GM21529 (cell line): ENCODE measurements at regions not wholly inside any gene's neighbourhood (a gene's known extent, or its start where the extent isn't known, plus 50 kb on each side); places are given as distances from the start of the nearest gene placed in this dataset.

Experiments
- ATAC-seq: cut with Tn5 transposase; IDR thresholded peaks from one replicate; pipeline ENCODE4 v1.9.1; 2021; ENCODE audit not compliant: unreplicated experiment

- no peak for ATAC-seq
Observed at GRCh38 chr17:71302721-71303549, 817.9 kb upstream of the SOX9 start.

DNA sequence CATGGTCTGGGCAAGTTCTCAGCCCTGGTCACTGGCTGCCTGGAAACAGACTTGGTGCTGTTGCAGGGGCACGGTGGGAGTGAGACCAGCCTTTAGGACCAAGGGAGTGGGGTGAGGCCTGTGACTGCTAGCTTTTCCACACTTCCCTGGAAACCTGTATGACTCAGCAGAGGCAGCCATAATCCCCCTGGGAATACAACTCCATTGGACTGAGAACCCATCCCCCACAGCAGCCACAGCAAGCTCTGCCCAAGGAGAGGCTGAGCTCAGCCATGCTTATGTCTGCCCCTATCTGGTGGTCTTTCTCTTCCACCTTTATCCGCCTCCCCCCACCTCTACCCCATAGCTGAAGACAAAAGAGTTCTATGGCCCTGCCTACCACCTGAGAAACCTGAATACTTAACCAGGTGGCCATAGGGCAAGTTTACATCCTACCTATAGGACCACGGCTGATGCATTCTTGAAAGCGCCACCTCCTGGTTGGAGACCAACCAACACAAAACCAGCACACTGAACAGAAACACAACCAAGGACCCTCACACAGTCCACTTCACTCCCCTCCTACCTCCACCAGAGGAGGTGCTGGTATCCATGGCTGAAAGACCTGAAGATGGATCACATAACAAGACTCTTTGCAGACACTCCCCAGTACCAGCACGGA is 816.2 kb upstream of the SOX9 start:
- ATAC-seq: no peak

- ATAC-seq: no peak
Observed at GRCh38 chr17:71313866-71314265, 807.0 kb upstream of the SOX9 start.

GRCh38 chr17:71315568-71315967 is 805.3 kb upstream of the SOX9 start:
- ATAC-seq: no peak

DNA sequence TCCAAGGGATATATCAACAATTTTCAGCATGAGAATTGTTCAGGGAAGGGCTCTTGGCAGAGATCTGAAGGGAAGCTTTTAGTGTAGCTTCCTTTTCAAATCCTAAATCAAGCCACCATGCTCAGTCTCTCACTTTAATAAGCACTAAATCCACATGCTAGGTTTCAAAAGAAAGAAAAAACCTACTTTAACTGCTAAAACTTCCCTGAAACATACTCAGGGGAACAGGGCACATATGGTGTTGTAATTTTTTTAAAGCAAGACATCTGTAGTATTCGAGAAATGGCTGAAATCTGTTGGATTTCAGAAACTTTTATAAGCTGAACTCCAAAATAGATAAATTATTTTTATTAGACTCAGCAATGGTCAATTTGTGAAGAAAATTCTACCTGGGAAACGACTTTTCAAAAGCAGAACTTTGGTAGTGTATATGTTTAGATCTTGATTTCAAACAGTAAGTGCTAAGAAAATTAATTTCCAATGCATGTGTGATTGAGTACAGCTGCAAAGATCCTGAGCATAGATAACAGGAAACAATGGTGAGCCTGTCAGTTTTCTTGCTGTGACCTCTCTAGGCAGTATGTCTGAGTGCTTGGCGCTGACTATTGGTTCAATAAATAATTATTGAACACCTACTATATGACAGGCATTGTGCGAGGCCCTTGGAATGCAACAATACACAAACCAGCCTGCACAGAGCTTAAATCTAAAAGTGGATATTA is 804.5 kb upstream of the SOX9 start:
- ATAC-seq: no peak

DNA sequence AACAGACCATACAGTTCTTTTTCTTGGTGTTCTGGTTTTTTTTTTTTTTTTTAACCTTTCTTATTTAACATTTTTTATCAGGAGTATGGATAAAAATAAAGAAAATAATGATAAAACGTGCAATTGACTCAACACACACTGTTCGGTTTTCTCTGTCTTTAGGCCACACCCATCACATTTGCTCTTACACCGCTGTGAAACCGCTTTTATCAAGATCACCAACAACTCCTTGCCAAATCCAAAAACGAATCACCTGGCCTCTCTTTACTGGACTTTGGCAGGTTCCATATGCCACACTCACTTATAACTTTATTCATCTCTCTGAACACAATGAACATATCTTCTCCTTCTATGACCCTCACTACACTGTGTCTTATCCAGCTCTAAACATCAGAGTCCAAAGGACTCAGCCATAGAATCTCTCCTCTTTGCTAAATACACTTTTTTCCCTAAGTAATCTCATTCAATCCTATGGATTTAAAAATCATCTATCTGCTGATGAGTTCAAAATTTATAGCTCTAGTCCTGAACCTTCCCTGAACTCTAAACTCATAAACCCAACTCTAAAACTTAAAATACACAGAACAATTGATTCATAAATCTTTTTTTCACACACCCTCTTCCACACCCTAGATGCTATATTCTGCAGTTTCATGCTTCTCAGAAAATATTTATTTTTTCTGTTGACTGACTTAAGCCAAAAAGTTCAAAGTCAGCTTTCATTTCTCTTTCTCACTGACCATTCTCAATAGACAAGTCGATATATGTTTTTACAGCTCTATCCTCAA is 800.6 kb upstream of the SOX9 start:
- ATAC-seq: no peak

- no peak for ATAC-seq
Observed at GRCh38 chr17:71325117-71325516, 795.7 kb upstream of the SOX9 start.

GRCh38 chr17:71325886-71326285 is 794.9 kb upstream of the SOX9 start:
- no peak for ATAC-seq

GRCh38 chr17:71327376-71328059 is 793.3 kb upstream of the SOX9 start:
- no peak for ATAC-seq

DNA sequence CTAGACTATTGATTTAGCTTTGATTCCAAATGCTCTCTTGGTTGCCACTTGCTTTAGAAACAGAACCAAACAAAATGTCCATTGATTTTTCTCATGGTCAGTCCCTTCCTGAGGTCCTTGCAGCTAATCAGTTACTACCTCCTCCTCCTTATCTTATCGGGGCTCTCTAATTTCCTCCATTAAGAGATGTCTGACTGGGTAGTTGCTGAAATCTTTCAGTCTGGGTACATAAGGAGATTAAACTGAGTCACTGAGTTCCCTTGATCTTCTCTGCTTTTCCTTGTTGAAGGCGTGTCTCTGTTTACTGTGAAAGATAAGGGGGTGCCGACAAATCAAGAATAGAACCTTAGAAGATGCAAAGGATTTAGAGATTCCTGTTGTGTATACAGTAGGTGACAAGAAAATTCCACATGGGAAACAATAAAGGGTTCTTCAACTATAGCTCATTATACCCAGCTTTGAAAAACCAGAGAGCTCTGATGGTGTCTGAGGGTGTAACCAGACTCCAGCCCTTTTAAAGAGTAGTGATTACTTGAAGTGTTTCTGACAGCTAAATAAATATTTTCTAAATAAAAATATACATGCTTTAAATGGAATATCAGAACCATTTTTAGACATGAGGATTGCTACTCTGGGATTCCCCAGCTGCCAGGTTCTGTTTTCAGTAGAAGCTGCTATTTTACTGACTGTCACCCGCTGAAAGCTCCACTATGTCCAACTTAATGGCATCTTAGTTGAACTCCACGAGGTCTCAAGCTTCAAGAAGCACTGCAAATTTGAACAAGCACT is 791.3 kb upstream of the SOX9 start:
- ATAC-seq: no peak

GRCh38 chr17:71330099-71330375 is 790.8 kb upstream of the SOX9 start:
- ATAC-seq: no peak

GRCh38 chr17:71331754-71332325 is 789.0 kb upstream of the SOX9 start:
- ATAC-seq: no peak

- ATAC-seq: no peak
Observed at GRCh38 chr17:71334048-71334751, 786.6 kb upstream of the SOX9 start.

GRCh38 chr17:71335212-71335611 is 785.6 kb upstream of the SOX9 start:
- ATAC-seq: no peak

GRCh38 chr17:71337938-71338337 is 782.9 kb upstream of the SOX9 start:
- ATAC-seq: no peak

DNA sequence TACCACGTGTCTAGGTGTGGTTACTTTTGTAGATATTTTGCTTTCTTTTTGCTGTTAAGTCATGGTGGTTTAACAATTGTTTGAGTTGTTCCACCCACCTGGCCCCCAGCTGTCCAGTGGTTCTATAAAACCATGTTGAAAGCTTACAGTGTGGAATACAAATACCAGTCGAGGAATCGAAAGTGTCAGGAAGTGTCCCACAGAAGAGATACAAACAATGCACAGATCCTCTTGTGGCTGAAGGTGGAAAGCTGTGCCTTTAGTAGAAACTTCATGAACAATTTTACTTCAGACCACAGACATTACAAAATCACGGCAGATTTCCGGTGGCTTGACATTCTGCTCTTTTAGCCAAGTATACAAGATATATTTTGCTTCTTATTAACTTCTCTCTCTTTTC is 782.4 kb upstream of the SOX9 start:
- no peak for ATAC-seq

- ATAC-seq: no peak
Observed at GRCh38 chr17:71339206-71339605, 781.6 kb upstream of the SOX9 start.

DNA sequence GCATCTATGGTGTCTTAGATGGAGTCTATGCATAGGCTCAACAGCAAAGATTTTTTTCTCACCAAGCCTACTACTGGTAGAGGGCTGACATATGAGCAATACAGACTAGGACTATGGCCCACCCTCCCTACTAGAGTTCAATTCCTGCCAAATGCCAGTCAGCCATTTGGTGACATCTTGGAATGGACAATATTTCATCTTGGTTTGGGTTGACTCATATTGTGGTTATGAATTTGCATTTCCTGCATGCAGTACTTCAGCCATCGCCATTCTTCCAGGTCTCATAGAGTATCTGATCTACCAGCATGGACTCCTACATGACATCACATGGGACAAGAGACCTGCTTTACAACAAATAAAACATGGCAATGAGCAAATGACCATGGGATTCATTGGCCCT is 778.1 kb upstream of the SOX9 start:
- ATAC-seq: no peak
